Stimulated activated CD8-positive, alpha-beta memory T cell treated with anti-CD3 and anti-CD28 coated beads, Interleukin-4, amount 100 ng/mL, for 24 hours (primary cell): ENCODE measurements at regions not wholly inside any gene's neighbourhood (a gene's known extent, or its start where the extent isn't known, plus 50 kb on each side); places are given as distances from the start of the nearest gene placed in this dataset.
"Not testable (repeated sequence)": the region's sequence is repeated elsewhere in the genome, so short reads cannot be mapped to it uniquely, and the experiment has no call there.

Experiments used
- DNase-seq: peaks from one replicate; pipeline ENCODE4 v3.0.0-alpha.2; 2020; ENCODE audit warnings: low read depth

DNA sequence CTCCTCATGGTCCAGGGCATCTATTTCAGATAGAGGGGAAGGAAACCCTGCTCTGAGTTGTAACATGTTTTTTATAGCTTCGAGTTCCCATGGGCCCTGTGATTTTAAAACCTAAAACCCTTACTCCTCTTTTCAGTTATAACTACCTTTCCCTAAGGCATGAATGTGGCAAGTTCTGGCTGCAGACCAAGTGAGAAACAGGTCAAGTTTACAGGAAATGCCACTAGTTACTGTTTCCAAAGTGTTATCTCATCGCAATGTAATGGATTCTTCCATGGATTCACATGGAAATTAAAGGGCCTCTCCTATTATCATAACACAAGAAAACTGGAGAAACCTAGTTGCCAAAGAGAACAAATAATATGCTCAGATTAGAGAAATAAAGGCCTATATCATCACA, 574.5 kb upstream of the GRAMD2B start:
- no peak for DNase-seq

DNA sequence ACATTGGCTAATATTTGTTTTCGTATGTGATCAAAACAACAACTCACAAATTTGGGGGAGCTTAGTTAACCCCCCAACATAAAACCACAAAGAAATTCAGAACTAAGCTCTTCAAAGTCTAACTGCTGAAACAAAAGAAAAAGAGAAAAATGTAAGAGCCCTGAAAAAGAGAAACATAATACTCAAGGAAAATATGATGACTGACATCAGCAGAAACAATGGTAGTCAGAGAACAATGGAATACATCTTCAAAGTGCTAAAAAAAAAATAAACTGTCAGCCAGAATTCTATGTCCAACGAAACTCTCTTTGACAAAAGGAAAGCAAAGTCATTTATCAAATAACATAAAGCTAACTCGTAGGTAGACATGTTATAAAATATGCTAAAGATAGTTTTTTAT, 566.3 kb upstream of the GRAMD2B start:
- no peak for DNase-seq

DNA sequence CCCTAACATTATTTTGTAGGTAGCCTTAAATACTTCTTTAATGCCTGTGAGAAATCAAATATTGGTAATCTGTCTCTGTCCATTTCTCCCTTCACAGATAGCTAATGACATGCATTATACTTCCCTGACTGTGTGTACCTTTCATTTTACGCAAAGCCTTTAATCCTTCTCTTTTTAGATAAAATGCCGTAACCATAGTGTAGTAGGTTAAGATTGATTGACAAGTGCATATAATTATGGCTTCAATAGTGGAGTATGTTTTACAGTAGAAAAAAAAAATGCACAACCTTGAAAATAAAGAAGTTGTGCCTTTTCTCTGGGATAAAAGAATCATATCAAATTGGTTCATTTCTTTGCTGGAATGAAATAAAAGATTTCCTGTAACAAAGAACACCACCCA, 559.6 kb upstream of the GRAMD2B start:
- no peak for DNase-seq

DNA sequence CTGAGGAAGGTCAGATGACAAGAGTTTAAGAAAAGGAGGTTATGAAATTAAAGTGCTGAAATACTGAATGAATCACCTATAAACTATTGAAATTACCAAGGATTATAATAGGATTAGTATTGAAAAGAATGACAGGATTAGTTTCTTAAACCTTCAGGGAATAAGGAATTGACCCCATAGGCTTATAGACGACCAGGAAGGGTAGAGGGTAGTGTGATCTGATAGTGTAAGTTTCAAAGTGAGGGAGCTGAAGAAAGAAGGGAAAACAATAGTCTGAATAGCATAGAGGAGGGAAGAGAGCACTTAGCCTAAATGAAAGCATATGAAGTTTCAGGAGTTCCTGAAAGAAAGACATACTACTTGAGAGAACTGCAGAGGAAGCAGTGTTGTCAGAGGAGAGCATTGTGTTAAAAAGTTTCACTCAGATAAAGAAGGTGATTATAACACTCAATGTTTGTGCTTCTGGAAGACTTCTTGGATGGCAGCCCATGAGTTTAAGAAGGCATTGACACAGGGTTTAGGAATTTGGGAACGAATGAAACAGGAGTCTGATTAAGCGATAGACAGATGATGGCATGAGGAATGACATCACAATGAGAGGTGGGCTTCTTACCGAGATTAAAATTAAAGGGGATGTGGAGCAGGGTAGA, 557.9 kb upstream of the GRAMD2B start:
- DNase-seq = no peak

DNA sequence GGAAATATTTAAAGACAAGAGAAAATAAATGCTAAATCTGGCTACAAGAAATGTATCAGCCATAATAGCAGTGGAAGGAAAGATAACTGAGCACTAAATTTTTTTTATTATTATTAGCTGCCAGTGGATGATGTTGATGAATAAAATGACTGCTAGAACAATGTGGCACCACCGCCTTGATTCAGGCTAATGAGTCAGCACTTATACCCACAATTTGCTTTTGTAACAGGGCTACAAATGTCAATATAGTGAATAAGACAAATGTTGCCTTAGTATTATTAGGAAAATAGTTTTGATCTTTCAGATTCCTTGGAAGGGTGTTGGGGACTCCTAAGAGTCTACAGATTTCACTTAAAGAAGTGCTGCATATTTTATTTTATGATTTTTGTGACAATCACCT, 555.2 kb upstream of the GRAMD2B start:
- no peak for DNase-seq

DNA sequence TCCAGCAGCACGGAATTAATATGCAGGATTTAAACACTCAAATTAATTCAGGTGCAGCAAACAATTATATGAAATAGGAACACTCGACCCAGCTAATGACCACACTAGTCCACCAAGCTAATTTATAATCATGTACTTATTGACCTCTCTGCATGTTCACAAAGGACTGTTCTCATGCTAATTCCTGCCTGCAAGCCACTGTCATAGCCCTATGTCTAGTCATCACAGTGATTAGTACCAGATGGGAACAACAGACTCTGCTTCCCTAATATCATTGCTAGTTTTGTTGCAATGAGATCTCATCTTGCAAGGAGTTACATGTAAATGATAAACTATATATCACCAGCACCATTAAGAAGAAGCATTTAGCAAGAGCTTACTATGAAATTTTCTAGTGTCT, 553.0 kb upstream of the GRAMD2B start:
- no peak for DNase-seq

DNA sequence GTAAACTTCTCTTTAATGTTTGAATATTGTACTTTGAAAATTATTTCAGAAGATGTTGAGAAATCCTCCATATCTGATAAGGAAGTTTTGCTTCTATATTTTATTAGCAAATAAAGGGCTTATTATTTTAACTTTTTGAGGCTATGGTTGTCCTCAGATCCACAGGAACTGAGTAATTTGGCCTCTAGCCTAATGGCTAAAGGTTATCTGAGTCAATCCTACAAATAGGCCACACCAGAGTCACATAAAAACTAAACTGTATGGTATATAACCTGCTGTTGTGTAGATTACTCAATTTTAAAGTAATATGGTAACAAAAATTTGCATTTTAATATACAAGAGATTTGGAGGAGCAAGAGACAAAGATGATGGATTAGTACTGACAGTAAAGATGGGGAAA, 549.2 kb upstream of the GRAMD2B start:
- DNase-seq = no peak

DNA sequence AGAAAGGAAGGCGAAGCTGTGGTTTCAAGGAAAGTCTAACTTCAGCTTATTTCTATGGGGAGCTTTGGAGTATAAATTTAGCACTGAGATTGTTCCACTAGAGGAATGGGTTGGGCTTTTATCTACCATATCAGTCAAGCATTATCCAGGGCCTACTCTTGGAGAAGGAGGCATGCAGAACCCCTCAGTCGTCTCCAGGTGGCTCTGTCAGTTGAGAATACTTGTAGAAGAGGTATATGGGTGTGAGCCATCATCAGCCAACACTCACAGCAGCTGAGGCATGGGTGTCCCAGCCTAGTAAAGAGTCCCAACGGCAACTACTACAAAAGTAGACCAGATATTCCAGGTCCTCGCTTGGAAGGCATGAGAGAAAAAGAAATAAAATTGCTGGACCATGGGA, 548.5 kb upstream of the GRAMD2B start:
- DNase-seq = no peak

DNA sequence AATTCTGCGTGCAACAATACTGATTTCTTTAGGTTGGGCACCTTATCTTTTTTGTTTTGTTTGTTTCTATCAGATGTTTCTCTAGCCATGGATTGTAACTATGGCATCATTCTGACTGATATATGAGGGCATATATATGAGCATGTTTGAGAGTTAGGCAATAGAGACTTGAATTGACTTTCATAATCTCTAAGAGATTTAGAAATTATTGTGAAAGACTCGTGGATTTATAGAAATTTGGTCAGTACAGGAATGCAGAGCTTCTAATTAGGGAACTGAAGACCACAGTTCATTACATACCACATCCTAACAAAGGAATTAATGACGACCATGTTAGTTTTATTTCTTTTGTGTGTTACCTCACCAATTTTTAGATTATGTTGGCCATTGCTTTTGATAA, 546.0 kb upstream of the GRAMD2B start:
- DNase-seq = no peak

DNA sequence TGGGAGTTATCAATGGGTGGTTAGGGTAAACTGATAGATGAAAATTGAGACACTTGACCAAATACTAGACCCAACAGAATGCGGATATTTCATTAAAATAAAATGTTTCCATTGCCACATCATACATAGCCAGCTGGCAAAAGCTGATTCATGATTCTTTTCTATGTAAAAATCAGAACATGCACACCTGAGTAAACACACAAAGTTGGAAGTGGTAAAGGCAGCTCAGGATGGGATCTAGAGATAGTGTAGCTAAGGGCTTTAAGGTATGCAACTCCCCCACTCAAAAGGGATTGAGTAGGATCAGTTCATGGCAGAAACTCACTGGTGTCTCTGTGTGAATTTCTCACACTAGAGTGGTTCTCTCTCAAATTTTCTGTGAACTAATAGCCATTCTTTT, 541.1 kb upstream of the GRAMD2B start:
- no peak for DNase-seq

DNA sequence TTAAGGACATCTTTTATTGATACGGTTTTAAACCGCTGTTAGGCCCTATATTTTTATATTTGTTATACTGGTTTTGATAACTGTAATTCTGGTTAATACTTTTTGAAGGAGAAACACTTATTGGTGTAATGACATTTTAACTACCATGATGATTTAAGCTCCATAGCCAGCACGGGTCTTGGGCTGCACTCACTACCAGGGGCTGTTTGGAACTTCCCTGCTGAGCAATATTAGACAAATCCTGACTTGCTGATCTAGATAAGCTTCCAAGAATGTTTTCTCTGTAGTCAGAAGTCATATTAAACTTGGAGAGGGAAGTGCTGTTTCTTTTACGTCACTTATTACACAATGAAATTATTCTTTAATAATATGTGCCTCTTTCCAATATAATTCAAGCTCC, 540.0 kb upstream of the GRAMD2B start:
- no peak for DNase-seq

DNA sequence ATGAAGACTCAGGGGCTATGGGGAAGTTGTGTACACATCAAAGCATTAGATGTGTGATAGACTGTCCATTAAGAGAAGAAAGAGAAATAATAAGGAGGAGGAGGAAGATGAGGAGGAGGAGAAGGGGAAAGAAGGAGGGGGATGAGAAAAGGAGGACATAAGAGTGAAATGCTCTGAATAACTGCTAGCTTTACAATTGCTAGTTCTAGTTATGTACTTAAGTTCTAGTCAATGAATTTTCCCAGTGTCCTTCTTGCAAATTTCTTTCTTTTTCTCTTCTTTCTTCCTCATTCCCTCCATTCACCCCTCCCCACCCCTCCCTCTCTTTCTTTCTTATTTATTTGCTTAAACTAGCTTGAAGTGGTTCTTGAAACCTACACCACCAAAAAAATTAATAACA, 534.9 kb upstream of the GRAMD2B start:
- no peak for DNase-seq

DNA sequence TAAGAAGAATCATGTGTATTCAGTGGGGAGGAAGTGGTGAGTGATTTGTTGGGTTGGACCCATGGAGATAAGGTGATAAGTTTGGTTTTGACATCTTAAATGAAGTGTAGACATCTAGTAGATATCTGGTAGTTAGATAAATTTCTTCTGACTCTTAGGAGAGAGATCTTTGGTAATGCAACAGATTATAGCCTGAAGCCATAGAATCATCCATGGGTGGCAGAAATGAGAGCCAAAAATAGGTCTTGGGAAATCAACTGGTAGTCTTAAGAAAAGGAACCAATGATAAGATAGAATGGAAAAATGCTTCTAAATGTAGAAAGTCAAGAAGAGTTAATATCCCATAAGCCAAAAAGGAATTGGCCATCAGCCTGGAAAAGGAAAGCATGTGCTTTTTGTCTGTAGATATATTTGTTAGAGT, 532.7 kb upstream of the GRAMD2B start:
- no peak for DNase-seq

DNA sequence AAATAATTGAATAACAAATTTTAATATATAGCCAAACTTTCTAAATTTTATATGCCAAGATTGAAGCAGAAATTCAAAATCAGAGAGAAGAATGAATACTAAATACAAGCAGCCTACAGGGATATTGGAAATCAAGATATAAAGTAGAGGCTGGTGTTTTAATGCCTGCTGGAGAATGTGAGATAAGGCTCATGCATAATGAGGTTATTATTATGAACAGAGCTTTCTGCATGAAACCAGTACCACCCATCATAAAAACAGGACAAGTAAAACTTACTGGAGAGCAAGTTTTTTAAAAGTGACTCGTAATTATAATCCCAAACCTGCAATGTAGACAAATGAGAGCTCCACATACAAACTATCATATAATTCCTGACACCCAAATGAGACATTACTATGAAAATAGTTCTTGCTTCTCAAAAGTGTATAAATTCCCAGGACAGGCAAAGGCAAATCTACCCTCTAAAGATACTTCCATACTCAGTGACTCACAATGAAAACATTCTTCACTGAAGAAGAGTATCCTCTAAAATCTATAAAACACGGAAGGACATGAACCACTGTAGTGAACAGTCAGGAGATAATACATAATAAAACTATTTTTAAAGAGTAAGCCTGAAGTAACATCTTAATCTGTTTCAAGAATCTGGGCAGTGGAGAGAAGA, 532.0 kb upstream of the GRAMD2B start:
- no peak for DNase-seq

DNA sequence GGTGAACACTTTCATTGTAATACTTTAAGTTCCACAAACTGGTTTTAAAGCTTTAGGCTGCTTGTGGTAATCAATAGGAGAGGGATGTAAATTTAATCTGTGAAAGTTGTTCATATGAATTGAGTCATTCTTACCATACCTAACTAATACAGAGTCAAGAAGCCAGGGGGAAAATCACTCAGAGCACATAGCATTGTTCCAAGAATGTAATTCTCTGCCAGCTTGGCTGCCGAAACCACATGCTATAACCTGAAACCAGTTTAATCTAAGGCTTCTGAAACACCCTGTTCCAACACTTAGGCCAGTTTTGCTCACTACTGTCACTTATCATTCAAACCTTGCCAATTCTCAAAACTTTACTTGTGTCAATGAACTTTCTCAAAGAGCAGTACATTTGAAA, 528.8 kb upstream of the GRAMD2B start:
- DNase-seq = no peak

DNA sequence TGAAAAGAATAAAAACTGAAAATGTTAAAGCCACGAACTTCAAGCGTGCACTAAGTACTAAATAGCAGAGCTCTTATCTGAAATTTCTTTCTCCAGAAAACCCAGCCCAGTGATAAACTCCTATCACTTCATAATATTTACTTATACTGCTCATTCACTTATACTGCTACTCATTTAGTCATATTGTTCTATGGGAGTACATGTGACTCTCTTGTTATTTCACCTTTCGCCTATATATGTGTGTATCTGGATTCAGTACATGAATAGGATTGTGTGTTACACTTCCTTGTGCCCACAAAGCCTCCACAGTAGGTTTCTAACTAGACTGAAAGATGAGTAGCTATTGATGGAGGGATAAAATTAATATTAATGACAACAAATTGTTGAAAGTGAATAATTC, 526.8 kb upstream of the GRAMD2B start:
- DNase-seq = no peak

DNA sequence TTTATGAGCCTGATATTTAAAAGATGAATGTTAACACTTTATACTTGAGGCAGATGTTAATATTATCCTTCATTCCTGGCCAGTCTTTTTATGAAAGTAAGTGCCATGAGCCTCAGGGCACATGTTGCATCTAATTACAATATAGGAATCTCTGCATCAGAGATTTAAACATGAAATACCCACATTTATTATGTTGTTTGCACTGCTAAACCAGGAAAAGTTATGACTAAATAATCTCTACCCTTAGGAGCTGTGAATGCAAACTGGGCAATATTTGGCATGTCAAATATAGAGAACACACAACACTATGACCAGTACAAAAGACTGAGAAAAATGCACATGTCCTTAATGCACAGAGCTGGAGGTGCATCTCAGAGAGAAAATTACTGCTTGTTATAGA, 526.1 kb upstream of the GRAMD2B start:
- DNase-seq = no peak

DNA sequence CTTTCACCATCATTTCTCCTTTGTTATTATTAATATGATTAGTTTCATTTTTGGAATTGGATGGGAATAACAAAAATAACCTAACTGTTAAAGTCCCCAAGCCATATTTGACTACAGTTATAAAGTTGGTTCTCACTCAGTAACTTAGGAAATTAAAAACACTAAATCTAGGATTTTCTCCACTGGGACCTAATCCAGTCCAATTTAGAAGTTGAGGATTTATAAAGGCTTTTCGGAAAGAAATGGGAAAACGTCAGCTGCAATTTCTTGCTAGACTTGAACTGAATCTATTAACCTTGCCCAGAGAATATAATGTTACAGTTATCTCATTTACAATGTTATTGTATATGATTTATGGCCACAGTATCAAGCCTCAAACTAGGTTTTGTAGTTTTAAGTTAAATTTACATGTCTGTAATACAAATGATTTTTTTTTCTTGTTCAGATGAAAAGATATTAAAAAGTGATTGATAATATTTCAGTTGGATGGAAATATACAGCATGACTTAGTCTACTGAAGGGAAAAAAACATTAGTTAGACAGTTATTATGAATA, 524.3 kb upstream of the GRAMD2B start:
- DNase-seq = no peak

DNA sequence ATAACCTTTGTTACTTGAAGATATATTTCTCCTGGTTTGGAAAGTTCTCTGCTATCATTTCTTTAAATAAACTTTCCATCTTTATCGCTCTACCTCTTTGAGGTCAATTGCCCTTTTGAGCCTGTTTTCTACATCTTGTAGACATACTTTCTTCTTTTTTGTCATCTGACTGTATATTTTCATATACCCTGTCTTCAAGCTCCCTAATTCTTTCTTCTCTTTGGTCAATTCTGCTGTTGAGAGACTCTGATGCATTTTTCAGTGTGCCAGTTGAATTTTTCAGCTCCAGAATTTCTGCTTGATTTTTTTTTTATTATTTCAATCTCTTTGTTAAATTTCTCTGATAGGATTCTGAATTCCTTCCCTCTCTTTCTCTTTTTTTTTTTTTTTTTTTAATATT, 511.2 kb upstream of the GRAMD2B start:
- no peak for DNase-seq

DNA sequence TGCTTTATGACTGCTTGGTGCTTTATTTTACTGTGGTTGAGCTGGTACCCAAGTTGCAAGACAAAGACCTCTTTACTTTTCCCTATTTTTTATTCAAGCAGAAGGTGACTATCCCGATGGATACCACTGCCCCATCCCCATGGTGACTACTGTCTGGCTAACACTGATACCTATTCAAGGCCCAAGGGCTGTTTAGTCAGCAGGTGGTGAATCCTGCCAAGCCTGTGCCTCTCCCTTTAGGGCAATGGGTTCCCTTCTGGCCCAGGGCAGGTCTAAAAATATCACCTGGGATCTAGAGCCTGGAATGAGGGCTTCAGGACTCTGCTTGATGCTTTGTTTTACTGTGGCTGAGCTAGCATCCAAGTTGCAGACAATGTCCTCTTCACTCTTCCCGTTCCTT, 510.0 kb upstream of the GRAMD2B start:
- DNase-seq = no peak

DNA sequence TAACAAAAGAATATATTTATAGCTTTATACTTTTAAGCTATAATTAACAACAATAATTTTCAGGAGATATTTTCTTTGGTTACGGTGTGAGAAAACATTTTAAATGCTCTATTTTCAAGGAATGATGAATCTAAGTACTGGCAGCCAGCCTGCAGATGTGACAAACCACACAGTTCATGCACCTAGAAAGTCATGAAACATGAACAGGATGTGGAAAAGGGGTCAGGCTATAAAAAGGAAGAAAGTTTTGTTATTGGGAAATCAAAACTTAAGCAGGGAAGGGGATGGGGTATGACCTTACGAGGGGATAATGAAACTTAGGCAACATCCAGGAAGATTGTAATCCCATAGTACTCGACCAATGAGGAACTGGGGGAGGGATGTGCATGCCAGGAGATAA, 508.7 kb upstream of the GRAMD2B start:
- DNase-seq = no peak

DNA sequence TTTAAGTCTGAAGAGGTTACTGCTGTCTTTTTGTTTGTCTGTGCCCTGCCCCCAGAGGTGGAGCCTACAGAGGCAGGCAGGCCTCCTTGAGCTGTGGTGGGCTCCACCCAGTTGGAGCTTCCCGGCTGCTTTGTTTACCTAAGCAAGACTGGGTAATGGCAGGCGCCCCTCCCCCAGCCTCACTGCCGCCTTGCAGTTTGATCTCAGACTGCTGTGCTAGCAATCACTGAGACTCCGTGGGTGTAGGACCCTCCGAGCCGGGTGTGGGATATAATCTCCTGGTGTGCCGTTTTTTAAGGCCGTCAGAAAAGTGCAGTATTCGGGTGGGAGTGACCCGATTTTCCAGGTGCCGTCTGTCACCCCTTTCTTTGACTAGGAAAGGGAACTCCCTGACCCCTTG, 499.3 kb upstream of the GRAMD2B start:
- not testable (repeated sequence) for DNase-seq

DNA sequence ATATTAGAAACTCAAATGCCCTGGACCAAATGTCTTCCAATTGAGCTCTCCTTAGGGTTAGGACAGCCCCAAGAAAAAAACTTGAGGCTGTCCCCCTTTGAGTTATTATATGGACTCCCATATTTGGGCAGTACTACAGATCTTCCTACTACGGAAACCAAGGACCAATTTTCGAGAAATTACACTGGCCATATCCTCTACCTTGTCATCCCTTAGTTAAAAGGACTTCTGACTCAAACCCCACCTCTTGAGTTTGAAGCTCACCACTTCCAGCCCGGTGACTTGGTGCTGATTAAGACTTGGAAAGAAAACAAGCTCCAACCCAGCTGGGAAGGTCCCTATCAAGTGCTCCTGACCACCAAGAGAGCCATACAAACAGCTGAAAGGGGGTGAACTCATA, 497.0 kb upstream of the GRAMD2B start:
- DNase-seq = no peak

DNA sequence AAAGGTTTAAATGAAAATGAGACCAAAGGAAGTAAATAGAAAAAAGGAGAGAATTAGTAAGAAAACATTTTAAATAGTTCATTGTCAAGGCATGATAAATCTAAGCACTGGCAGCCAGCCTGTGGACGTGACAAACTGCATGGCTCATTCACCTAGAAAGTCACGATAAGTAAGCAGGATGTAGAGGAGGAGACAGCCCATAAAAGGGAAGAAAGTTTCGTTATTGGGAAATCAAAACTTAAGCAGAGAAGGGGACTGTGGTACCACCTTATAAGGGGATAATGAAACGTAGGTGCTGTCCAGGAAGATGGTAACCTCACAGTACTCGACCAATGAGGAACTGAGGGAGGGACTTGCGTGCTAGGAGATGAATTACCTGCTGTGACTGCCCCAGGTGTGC, 494.5 kb upstream of the GRAMD2B start:
- DNase-seq = no peak
